ENCODE measurements at regions not wholly inside any gene's neighbourhood (a gene's known extent, or its start where the extent isn't known, plus 50 kb on each side); places are given as distances from the start of the nearest gene placed in this dataset.

DNA sequence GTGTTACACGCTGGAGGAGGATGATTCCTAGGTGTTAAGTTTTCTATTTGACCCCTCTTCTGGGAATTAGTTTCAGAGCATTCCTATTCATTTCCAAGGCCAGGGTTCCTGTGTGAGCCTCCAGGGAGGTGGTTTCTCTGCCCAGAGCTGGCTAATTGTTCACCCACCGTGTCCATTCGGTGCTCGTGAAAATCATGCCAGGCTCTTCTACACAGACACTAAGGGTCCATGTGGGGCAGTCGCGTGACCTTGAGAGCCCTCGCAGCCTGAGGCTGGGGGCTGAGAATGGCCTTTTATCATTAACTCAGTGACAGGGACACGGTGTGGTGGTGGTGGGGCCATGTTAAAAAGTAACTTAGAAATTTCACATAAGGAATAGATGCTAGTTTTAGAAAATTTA, 83.7 kb downstream of the EMX2 start:
- TF ChIP-seq CTCF (IDR thresholded peaks at IDR 0.05; ENCODE audit: low read length) (no peak), EZH2 (IDR thresholded peaks at IDR 0.05; ENCODE audit: borderline replicate concordance, low read length) (no peak)

Measured in OCI-LY1 (cell line).